NCI-H1417 treated with DMSO at 0.1 percent for 48 hours (cell line): ENCODE measurements at regions not wholly inside any gene's neighbourhood (a gene's known extent, or its start where the extent isn't known, plus 50 kb on each side); places are given as distances from the start of the nearest gene placed in this dataset.

Source experiments
- DNase-seq: peaks from one replicate; lab custom pipeline; 2025; lab: John Stamatoyannopoulos, UW

DNA sequence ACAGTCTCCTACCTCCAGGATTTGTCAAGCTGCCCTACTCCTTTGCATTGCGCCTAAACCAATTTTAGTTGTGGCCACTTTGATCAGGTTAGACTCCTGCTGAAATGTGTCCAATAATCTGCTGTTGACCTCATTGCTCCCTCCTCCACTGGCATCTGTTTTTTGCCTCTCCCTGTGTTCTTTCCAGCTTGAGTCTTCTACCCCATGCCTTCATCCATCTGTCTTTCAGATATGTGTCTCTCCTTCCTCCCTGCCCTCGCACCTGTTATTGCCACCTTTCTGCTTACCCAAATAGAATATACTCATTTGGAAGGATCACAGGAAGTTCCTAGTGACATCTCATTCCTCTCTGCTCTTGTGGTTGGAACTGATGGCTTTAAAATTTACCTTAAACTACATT lies 366.6 kb upstream of the CLNK start:
- no peak for DNase-seq

DNA sequence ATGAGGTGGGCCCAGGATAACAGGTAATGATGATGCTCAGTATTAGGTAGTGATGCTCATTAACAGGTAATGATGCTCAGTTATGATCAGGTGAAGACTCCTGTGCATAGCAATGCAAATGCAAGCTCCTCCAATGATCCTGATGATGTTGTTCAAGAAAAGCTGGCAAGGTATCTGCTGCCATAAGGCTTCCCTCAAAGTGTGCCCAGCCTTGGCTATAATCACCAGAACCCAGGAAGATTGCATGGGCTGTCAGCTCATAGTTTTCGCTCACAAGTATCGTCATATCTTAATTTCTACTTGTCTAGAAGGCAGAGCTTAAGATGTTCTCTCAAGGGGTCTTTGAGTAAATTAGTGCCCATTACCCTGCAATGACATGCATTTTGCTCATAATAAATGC lies 366.2 kb upstream of the CLNK start:
- no peak for DNase-seq

DNA sequence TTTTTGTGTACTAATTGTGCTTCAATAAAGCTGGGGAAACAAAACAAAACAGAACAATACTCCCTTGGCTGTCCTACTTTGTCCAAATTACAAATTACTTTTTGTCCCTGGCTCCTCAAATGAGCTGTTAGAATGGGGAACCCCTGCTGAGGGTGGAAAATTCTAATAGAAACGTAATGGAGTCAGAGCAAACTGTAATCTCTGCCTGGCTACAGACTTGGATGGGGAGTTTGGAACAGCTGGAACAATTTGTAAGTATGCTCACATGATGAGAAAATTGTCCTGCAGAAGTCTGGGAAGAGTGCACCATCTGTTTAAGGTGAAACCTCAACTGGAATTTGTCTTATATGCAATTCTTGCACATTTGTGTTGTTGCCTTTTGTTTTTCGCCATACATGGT lies 364.4 kb upstream of the CLNK start:
- no peak for DNase-seq

DNA sequence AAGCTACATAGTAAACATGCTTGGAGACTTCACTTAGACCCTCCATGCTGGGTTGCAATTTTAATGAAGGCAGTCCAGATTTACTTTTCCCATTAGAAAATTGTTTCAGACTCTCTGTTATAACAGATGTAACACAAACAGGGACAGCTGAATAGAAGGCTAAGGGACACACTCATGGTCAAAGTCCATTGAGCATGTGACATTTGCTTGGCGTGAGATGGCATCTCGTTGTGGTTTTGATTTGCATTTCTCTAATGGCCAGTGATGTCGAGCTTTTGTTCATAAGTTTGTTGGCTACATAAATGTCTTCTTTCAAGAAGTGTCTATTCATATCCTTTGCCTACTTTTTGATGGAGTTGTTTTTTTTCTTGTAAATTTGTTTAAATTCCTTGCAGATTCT lies 358.2 kb upstream of the CLNK start:
- no peak for DNase-seq

DNA sequence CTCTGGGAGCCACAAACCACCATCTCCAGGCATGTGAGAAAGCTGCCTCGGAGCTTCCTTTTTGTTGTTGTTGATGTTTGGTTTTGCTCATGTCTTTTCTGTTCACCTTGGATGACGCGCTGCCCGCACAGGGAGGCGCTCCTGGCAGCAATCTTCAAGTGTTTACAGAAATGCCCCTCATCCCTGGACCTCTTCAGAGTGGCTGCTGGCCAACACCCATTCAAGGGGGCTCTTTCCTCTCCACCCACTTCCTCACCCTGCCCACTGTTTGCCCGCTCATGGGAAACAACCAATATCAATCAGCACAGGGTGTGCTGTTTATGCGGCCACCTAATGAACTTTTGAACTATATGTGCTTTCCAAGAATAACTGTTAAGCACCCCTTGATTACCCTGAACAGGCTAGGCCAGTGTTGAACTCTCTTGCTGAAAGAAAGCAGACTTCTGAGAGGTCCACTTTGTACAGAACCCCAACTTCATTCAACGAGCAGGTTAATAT lies 355.1 kb upstream of the CLNK start:
- DNase-seq = no peak

DNA sequence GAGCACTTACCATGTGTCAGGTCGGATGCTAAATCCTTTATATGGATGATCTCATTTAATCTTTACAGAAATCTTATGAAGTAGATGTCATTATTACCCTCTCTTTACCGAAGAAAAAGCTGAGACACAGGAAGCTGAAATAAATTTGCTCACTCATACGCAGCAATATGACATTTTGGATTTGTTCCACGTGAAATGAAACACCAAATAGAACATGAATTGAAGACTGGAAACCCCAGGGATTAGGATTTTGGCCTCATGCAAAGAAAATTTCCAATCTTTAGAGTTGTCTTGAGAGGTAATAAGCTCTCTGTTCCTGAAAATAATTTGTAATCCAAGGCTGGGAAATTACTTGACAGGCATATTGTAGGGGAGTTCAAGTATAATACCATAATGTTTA lies 354.4 kb upstream of the CLNK start:
- no peak for DNase-seq

DNA sequence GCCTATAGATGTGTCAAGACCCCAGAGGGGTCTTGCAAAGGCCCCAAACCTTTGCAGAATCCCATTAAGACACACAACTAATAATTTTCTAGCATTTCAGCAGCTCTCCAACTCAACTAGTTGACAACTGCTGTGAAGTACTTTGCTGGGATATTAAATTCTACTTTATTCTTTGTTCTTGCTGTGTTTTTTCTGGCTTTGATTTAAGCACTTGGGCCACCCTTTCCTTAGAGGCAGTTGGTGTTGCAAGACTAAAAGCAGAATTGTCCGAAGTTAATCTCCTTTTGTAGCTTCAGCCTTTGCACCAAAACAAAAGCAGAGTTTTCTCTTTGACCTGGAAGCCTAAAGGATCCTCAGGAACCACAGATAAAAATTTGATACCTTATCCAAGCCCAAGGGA lies 353.1 kb upstream of the CLNK start:
- DNase-seq = no peak

DNA sequence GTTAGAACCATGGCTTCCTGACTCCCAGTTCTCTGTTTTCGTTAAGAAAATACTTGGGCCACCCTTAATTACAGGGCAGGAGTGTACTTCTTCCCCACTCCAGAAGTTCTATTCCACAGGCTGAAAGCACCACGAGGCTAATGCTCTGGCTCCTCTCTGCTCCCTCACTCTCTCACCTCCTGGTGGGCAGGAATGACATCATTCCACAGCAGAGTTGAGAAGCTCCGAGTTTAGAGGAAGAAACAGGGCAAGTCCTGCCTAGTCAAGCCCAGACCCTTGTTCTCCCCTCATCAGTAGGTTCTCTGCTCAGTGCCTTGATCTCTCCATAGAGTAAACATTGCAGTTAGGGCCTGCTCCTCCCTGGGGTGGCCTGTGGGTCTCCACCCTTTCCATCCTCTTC lies 343.8 kb upstream of the CLNK start:
- DNase-seq = no peak

DNA sequence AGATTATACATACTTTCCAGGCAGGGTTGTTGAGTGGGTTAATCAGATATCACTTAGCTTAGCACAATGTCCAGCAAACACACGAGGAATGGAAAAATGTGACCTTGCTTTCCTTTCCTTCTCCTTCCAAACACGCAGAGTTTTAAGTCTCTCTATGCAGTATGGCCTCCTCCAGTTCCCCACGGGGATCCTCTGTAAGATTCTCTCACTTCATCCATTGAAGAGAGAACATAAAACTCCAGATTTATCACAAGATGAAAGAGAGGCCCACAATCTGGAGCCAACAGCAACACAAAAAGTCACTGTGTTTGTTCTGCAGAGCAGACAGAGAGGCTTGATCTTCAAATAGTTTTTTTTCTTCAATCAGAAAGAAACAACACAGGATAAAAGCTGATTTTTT lies 336.8 kb upstream of the CLNK start:
- DNase-seq = no peak

DNA sequence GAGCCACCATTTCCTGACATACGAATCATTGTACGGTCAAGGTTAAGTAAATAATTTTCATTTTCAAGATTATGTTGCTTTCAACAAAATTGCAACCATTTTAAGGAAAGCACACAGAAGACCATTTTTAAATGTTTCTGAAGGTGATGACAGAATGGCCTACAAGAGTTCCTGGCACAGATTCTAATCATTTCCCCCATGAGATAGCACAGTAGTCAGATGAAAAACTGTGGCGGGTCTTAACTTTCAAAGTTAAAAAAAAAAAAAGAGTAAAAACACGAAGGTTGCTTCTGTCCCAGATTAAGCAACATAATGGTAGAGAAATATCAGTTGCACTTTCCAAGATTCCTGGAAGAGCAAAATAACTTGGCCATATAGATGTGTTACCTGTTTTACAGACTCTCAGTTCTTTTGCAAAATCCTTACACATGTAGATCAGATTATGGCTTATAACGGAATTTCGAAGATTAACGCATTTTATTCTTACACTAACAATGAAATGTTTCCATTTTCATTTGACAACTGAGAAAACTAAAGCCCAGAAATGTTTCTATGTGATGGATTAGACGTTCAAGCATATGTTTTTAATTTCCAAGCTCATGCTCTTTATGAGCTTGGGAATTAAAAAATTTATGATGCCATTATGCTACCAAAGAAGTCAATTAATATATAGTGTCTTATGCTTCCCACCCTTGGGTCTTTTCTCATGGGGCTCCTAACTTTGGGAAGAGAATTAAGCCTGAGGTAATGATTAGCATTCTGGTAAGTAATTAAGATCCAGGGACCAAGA lies 335.1 kb upstream of the CLNK start:
- no peak for DNase-seq

DNA sequence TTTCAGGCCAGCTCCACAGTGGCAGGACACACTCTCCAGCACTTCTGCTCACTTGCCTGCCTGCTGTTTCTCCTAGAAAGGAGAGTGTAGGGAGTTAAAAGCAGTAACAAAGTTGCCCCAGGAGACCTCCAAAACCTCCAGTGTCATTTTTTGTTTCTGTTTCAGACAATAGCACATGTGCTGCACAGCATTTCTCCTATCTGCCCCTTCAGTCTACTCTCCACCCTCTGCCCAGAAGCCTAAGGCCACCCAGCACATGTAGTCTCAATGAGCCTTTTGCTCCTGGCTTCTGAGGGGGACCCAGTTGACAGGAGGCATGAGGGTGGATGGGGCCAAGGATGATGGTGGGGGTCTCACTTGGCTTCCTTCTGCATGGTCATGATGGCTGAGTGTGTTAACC lies 329.6 kb upstream of the CLNK start:
- no peak for DNase-seq

DNA sequence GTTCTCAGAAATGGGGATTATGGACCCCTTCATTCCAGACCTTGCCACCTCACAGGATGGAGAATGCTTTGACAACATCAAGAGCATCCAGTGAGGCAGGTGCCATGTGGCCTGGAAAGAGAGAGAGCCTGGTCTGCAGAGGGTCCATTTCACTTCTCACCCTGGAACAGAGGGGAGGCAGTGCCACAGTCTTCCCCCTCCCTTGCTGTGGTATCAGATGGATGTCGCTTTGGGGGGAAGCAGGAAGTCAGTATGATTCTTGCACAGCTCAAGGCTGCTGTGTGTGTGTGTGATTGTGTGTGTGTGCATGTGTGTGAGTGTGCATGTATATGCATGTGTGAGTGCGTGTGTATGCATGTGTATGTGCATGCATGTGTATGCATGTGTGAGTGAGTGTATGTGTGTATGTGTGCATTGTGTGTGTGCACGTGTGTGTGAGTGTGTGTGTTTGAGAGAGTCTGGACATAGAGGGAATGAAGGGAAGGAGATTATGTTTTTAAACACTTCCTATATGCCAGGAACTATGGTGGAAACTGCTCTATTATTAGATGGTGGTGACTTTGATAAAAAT lies 328.6 kb upstream of the CLNK start:
- DNase-seq = no peak

DNA sequence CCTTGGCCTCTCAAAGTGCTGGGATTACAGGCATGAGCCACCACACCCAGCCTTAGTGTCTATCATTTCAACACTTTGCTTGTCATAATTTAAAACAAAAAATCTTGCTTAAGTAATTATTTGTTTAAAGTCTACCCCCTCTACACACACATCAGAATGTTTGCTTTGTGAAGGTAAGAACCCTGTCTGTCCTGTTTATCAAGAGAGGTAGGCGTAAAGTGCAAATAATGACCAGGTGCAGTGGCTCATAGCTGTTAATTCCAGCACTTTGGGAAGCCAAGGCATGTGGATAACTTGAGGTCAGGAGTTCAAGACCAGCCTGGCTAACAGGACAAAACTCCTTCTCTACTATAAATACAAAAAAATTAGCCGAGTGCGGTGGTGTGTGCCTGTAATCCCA lies 326.7 kb upstream of the CLNK start:
- DNase-seq = no peak

DNA sequence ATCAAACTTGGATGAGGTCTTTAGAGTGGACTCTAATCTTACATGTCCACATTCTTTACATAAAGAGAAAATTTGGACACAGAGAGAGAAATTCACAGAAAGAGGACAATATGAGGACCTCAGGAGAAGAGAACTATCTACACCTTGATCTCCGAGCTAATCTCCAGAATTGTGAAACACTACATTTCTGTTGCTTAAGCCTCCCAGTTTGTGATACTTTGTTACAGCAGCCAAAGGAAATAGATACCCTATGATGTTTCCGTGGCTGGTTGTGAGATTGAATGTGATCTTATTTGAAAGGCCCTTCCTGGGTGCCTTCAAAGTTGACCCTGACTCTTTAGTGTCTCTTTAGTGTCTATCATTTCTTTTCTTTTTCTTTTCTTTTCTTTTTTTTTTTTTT lies 326.1 kb upstream of the CLNK start:
- no peak for DNase-seq

DNA sequence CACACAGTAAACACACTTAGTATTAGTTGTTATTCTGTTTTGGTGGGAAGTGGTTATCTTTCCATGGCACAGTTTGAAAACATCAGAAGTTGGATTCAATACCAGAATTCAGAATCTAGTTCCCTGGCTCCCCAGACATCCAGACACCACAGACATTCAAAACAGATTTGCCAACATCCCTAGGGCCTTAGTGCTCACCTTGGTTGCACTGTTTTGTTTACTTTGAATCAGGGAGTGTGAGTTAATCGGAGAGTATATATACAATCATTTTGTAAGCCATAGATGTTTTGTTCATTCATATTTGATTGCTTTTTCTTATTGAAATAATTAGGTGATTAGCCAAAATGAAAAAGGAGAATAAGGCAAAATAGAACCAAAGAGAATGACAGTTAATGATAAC lies 324.7 kb upstream of the CLNK start:
- no peak for DNase-seq

DNA sequence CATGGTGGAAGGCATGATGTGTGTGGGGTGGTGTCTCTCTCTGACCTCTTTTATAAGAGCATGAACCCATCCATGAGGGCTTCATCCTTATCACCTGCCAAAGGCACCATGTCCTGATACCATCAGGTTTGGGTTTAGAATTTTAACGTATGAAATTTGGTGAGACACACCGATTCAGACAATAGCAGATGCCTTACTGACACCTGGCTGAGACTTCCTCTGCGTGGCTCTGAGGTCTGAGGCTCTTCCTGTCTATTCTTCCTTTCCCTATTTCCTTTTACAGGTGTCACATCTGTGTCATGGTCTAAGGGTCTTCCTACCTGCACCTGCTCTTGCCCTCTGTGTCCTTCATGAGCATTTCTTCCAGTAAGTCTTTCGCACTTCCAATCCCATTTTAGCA lies 320.7 kb upstream of the CLNK start:
- no peak for DNase-seq

DNA sequence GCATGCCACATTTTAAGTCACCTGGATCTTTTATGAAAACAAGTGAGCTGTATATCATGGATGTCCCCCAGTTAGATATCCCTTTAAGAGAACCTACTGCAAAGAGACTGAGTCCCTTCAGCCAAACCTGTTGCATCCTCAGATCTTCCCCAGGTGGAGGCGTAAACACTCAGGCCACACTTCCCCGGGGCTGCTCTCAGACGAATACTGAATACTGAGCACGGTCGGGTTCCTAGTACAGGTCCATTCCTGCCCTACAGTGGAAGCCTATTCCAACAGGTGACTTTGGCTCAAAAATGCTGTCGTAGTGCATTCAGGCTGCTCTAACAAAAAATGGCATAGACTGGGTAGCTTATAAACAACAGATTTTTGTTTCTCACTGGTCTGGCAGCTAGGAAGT lies 320.2 kb upstream of the CLNK start:
- DNase-seq = no peak

DNA sequence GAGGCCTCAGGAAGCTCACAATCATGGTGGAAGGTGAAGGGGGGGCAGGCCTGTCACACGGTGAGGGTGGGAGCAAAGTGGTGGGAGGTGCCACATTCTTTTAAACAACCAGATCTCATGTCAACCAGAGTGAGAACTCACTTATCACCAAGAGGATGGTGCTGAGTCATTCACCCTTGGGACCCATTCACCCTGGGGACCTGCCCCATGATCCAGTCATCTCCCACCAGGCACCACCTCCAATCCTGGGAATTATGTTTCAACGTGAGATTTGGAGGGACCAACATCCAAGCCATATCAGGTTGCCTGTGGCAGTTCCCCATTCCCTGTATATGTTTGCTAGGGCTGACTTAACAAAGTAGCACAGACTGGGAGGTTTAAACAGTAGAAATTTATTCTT lies 318.4 kb upstream of the CLNK start:
- no peak for DNase-seq

DNA sequence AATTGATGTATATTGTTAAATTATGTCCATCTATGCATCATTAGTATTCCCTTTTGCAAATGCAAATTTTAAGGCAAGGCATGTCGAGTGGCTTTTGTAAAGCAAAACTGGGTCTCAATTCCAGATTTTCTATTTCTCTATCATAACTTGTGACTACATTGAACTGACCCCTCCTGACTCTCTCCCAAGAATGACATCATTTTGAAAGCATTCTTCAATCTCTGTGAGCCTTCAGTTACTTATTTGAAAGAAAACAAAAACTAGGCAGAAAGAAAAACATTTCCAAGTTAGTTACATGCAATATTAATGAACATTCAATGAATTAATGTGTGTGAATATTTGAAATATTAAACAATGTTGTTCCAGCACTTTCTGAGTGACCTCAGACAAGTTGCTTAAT lies 314.3 kb upstream of the CLNK start:
- DNase-seq = no peak

DNA sequence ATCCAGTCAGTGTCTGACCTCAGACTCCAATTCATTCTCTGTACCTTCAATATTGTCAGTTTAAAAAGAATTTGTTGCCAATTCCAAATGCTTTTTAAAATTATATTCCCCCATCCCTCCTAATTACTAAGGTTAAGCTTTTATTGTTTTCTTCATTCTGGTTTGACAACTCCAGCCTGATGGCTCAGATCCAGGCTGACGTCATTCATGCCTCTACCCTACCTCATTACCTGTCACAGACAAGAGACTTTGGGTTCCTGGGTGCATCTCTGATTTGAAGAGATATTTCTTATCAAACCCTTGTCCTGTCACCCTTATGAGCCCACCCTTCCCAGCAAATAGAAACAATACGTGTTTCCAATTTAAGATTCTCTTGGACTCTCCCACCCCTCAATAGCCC lies 300.2 kb upstream of the CLNK start:
- no peak for DNase-seq

DNA sequence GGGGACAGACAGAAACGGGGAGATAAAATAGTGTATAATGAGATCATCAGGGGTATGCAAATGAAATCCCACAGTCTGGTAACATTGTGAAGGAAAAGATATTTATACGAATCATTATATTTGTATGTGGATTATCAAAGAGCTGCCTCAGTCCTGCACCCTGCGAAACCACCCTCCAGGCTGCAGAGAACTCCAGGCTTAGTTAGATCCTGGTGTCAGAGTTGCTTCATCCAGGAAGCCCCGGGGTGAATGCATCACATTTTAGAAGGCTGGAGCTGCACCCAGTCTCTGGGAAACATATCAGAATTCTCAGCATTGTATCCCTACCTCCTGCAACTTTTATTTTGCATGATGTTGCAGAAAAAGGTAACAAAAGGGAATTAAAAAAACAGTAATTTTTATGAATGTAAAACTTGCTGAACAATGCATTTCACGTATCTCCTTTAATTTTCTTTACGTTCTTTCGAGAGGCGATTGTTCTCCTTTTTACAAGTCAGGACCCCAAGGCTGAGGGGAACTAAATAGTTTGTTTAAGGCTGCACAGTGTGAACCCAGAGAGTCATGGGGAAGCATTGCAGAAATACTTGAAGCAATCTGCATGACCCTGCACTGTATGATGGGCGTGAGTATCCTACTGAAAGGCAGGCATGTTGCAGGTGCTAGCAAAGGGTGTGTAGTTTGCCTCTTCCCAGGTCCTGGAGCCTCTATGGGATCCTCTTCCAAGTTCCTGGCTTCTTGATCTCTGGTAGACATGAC lies 299.5 kb upstream of the CLNK start:
- no peak for DNase-seq

DNA sequence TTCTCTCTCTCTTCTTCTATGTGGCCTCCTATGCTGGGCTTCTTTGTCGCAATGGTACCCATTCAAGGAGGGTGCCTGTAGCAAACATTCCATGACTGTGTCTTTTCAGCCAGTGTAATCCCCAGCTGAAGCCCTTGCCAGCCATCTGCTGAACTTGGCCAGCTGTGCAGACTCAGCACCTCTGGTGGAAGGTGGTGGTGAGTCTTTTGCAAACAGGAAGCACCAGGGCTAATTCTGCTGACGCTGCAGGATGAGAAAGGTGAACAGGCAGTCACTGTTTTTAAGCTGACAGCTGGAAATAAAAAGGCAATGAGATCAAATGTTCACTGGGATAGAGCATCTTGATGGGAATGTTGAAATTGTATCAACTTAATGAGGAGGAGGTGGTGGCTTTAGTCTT lies 298.7 kb upstream of the CLNK start:
- no peak for DNase-seq

DNA sequence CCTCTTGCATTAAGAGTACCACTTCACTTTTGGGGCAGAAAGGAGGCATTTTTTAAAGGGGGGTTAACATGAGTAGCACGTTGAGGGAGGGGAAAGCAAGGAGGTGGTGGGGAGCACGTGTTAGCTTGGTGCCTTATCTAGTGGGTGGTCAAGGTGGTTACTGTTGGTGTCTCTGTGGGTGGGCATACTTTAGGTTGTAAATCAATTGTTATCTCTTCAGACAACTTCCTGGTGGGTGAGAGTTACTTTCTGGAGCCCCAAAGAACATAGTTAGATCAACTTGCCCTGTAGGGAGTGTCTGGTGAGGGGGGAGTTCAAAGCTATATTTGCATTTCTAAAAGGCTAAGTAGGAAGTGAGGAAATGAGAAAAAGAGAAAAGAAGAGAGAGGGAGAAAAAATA lies 297.7 kb upstream of the CLNK start:
- DNase-seq = no peak
